WTC11 (cell line): ENCODE measurements at regions not wholly inside any gene's neighbourhood (a gene's known extent, or its start where the extent isn't known, plus 50 kb on each side); places are given as distances from the start of the nearest gene placed in this dataset.

ENCODE experiments used
- ATAC-seq: fragments of 200-7000 bp; cut with Tn5 transposase; 2 replicates; pipeline ENCODE4 v1.10.0; 2021; ENCODE audit warnings: mild to moderate bottlenecking, moderate library complexity
- CTCF ChIA-PET: fragments of 300-600 bp; sonication (Branson Sonifier 250); formaldehyde crosslinking; loops from one replicate; lab custom pipeline; 2021; ENCODE audit warnings: antibody characterized with exemption; lab: Charles Lee
- POLR2A ChIA-PET: fragments of 350-600 bp; sonication (Branson Sonifier 250); formaldehyde crosslinking; loops from one replicate; lab custom pipeline; 2021; ENCODE audit warnings: antibody characterized with exemption; lab: Charles Lee
- DNase-seq: peaks from one replicate; pipeline ENCODE4 v3.0.0; 2021; ENCODE audit warnings: low spot score
- H3K27ac Mint-ChIP-seq: 2 replicates; pipeline ENCODE4 v1.8.0; 2021; ENCODE audit warnings: mixed read lengths
- H3K27me3 Mint-ChIP-seq: 2 replicates; pipeline ENCODE4 v1.8.0; 2021; ENCODE audit warnings: low read depth, mild to moderate bottlenecking, moderate library complexity, mixed read lengths
- H3K36me3 Mint-ChIP-seq: 2 replicates; pipeline ENCODE4 v1.8.0; 2021; ENCODE audit warnings: mixed read lengths
- H3K4me1 Mint-ChIP-seq: 2 replicates; pipeline ENCODE4 v1.8.0; 2022; ENCODE audit warnings: mixed read lengths
- H3K4me3 Mint-ChIP-seq: 2 replicates; pipeline ENCODE4 v1.8.0; 2021; ENCODE audit warnings: mild to moderate bottlenecking, moderate library complexity, mixed read lengths
- H3K9me3 Mint-ChIP-seq: 2 replicates; pipeline ENCODE4 v1.8.0; 2021; ENCODE audit warnings: mixed read lengths
- AFF4 ChIP-seq: sonication (generic); formaldehyde crosslinking; IDR thresholded peaks from 2 replicates; pipeline ENCODE4 v1.8.1; 2023; ENCODE audit warnings: mild to moderate bottlenecking, missing genetic modification reagents, borderline replicate concordance
- AR ChIP-seq: fragments of 250-450 bp; sonication (Bioruptor Pico); IDR thresholded peaks from 2 replicates; pipeline ENCODE4 v1.9.0; 2021; ENCODE audit warnings: mild to moderate bottlenecking
- CREM ChIP-seq: sonication (generic); formaldehyde crosslinking; IDR thresholded peaks from 2 replicates; pipeline ENCODE4 v1.8.1; 2022; ENCODE audit warnings: mild to moderate bottlenecking, missing genetic modification reagents, moderate library complexity
- FOXK1 ChIP-seq: sonication (generic); formaldehyde crosslinking; IDR thresholded peaks from 2 replicates; pipeline ENCODE4 v1.8.0; 2022; ENCODE audit warnings: mild to moderate bottlenecking, moderate library complexity, missing genetic modification reagents
- FOXP1 ChIP-seq: sonication (generic); formaldehyde crosslinking; IDR thresholded peaks from 2 replicates; pipeline ENCODE4 v1.8.0; 2022; ENCODE audit warnings: missing genetic modification reagents, mild to moderate bottlenecking, moderate library complexity, borderline replicate concordance
- GTF2I ChIP-seq: fragments of 250-450 bp; sonication (Bioruptor Pico); conservative IDR thresholded peaks from 2 replicates; pipeline ENCODE4 v1.4.0; 2021; ENCODE audit warnings: mild to moderate bottlenecking
- JAZF1 ChIP-seq: fragments of 250-450 bp; sonication (Bioruptor Pico); IDR thresholded peaks from 2 replicates; pipeline ENCODE4 v1.9.0; 2021; ENCODE audit warnings: moderate library complexity, mild to moderate bottlenecking, inconsistent platforms
- MYBL2 ChIP-seq: sonication (generic); formaldehyde crosslinking; IDR thresholded peaks from 2 replicates; pipeline ENCODE4 v1.8.1; 2023; ENCODE audit warnings: mild to moderate bottlenecking, moderate library complexity, missing genetic modification reagents
- NR2C2 ChIP-seq: sonication (generic); formaldehyde crosslinking; IDR thresholded peaks from 2 replicates; pipeline ENCODE4 v1.8.0; 2022; ENCODE audit warnings: mild to moderate bottlenecking, missing genetic modification reagents
- PRRX2 ChIP-seq: fragments of 250-450 bp; sonication (Bioruptor Pico); IDR thresholded peaks from 2 replicates; pipeline ENCODE4 v1.8.0; 2021; ENCODE audit warnings: mild to moderate bottlenecking
- SP1 ChIP-seq: sonication (generic); formaldehyde crosslinking; conservative IDR thresholded peaks from 2 replicates; pipeline ENCODE4 v1.8.1; 2022; ENCODE audit warnings: missing genetic modification reagents
- TEAD1 ChIP-seq: sonication (generic); formaldehyde crosslinking; IDR thresholded peaks from 2 replicates; pipeline ENCODE4 v1.8.0; 2022; ENCODE audit warnings: mild to moderate bottlenecking, missing genetic modification reagents
- ZMAT4 ChIP-seq: fragments of 250-450 bp; sonication (Bioruptor Pico); IDR thresholded peaks from 2 replicates; pipeline ENCODE4 v1.9.0; 2021; ENCODE audit warnings: mild to moderate bottlenecking
- ZNF263 ChIP-seq: sonication (generic); formaldehyde crosslinking; IDR thresholded peaks from 2 replicates; pipeline ENCODE4 v1.8.1; 2022; ENCODE audit warnings: low read depth, mild to moderate bottlenecking, moderate library complexity, missing genetic modification reagents
- ZNF317 ChIP-seq: sonication (generic); formaldehyde crosslinking; IDR thresholded peaks from 2 replicates; pipeline ENCODE4 v1.8.1; 2023; ENCODE audit warnings: low read depth, mild to moderate bottlenecking, moderate library complexity, missing genetic modification reagents, borderline replicate concordance
- ZNF416 ChIP-seq: fragments of 250-450 bp; sonication (Bioruptor Pico); IDR thresholded peaks from 2 replicates; pipeline ENCODE4 v1.9.0; 2021; ENCODE audit warnings: mild to moderate bottlenecking, inconsistent platforms
- ZNF671 ChIP-seq: fragments of 250-450 bp; sonication (Bioruptor Pico); IDR thresholded peaks from 2 replicates; pipeline ENCODE4 v1.8.0; 2021; ENCODE audit warnings: mild to moderate bottlenecking
- TF ChIP-seq, protein P1 (sequence below): sonication (generic); formaldehyde crosslinking; IDR thresholded peaks from 2 replicates; pipeline ENCODE4 v1.8.0; 2023; ENCODE audit warnings: missing genetic modification reagents
- TF ChIP-seq, protein P2 (sequence below): sonication (generic); formaldehyde crosslinking; IDR thresholded peaks from 2 replicates; pipeline ENCODE4 v1.8.0; 2022; ENCODE audit warnings: mild to moderate bottlenecking, missing genetic modification reagents

GRCh38 chr4:130368668-130369067 lies 1272.7 kb downstream of the C4orf33 start (continued):
- TF ChIP-seq, protein P1, sequence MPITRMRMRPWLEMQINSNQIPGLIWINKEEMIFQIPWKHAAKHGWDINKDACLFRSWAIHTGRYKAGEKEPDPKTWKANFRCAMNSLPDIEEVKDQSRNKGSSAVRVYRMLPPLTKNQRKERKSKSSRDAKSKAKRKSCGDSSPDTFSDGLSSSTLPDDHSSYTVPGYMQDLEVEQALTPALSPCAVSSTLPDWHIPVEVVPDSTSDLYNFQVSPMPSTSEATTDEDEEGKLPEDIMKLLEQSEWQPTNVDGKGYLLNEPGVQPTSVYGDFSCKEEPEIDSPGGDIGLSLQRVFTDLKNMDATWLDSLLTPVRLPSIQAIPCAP (CRISPR knock-in tag) = no peak
- TF ChIP-seq ZNF317 (no peak), TEAD1 (CRISPR knock-in tag) (no peak), ZNF671 (CRISPR knock-in tag) (no peak), CREM (CRISPR knock-in tag) (no peak)

GRCh38 chr4:130393231-130393630 lies 1297.3 kb downstream of the C4orf33 start:
- TF ChIP-seq JAZF1 (CRISPR knock-in tag) (no peak), SP1 (CRISPR knock-in tag) (no peak), AFF4 (no peak), ZNF416 (CRISPR knock-in tag) (no peak), ZNF263 (CRISPR knock-in tag) (no peak), NR2C2 (CRISPR knock-in tag) (no peak), GTF2I (CRISPR knock-in tag) (no peak), MYBL2 (CRISPR knock-in tag) (no peak), ZMAT4 (no peak), FOXP1 (no peak), PRRX2 (CRISPR knock-in tag) (no peak), AR (CRISPR knock-in tag) (no peak), FOXK1 (CRISPR knock-in tag) (no peak)
- TF ChIP-seq, protein P2, sequence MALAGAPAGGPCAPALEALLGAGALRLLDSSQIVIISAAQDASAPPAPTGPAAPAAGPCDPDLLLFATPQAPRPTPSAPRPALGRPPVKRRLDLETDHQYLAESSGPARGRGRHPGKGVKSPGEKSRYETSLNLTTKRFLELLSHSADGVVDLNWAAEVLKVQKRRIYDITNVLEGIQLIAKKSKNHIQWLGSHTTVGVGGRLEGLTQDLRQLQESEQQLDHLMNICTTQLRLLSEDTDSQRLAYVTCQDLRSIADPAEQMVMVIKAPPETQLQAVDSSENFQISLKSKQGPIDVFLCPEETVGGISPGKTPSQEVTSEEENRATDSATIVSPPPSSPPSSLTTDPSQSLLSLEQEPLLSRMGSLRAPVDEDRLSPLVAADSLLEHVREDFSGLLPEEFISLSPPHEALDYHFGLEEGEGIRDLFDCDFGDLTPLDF = no peak
- Mint-ChIP-seq H3K9me3 (no peaks in the 10 kb centered on the region), H3K27ac (no peak overlapping the region; the same call in 1 of the 2 replicates), H3K36me3 (no peaks in the 10 kb centered on the region), H3K4me3 (no peak overlapping the region), H3K4me1 (no peaks in the 10 kb centered on the region), H3K27me3 (no peaks in the 10 kb centered on the region)
- DNase-seq (no peak), ATAC-seq (no peak)
- ChIA-PET CTCF (no interaction called here), POLR2A (no interaction called here)
